Fibroblast of mammary gland (primary cell): ENCODE measurements at regions not wholly inside any gene's neighbourhood (a gene's known extent, or its start where the extent isn't known, plus 50 kb on each side); places are given as distances from the start of the nearest gene placed in this dataset.

Experiments used
- DNase-seq: peaks from one replicate; pipeline ENCODE4 v3.0.0-alpha.2; 2010; ENCODE audit warnings: low read depth
- H3K4me3 ChIP-seq: 2 replicates; pipeline ENCODE4 v1.5.1; 2011; ENCODE audit warnings: low read depth, mild to moderate bottlenecking, low read length, moderate library complexity; ENCODE audit not compliant: control insufficient read depth
- CTCF ChIP-seq: conservative IDR thresholded peaks from 2 replicates; pipeline ENCODE4 v1.5.1; 2011; ENCODE audit warnings: low read depth, low read length, inconsistent platforms; ENCODE audit not compliant: control insufficient read depth, insufficient read depth

- no peak for TF ChIP-seq CTCF
- no peak overlapping the region for H3K4me3 ChIP-seq
- no peak for DNase-seq
Observed at GRCh38 chr17:34168989-34169388, 86.1 kb upstream of the CCL2 start.

- TF ChIP-seq CTCF = no peak
- DNase-seq = no peak
- H3K4me3 ChIP-seq = no peak overlapping the region
Observed at GRCh38 chr17:34169496-34169895, 85.6 kb upstream of the CCL2 start.

GRCh38 chr17:34171245-34171818 is 83.8 kb upstream of the CCL2 start:
- DNase-seq = peak; percentile 68
- no peak overlapping the region for H3K4me3 ChIP-seq
- TF ChIP-seq CTCF = peak; percentile 92

- H3K4me3 ChIP-seq = no peak overlapping the region
- TF ChIP-seq CTCF = no peak
- peak; percentile 35 for DNase-seq
Observed at GRCh38 chr17:34172390-34172918, 82.6 kb upstream of the CCL2 start.

- DNase-seq = peak; percentile 91
- TF ChIP-seq CTCF = no peak
- H3K4me3 ChIP-seq = no peak overlapping the region
Observed at GRCh38 chr17:34173241-34173640, 81.8 kb upstream of the CCL2 start.

GRCh38 chr17:34174496-34174895 is 80.6 kb upstream of the CCL2 start:
- H3K4me3 ChIP-seq = no peak overlapping the region
- no peak for DNase-seq
- TF ChIP-seq CTCF = no peak

GRCh38 chr17:34176440-34176839 is 78.6 kb upstream of the CCL2 start:
- no peak overlapping the region for H3K4me3 ChIP-seq
- DNase-seq = no peak
- TF ChIP-seq CTCF = no peak
